Activated CD8-positive, alpha-beta memory T cell treated with anti-CD3 and anti-CD28 coated beads for 48 hours (primary cell): ENCODE measurements at regions not wholly inside any gene's neighbourhood (a gene's known extent, or its start where the extent isn't known, plus 50 kb on each side); places are given as distances from the start of the nearest gene placed in this dataset.
"Not testable (repeated sequence)": the region's sequence is repeated elsewhere in the genome, so short reads cannot be mapped to it uniquely, and the experiment has no call there.

ENCODE experiments used
- DNase-seq, 3 experiments: peaks; one replicate each; pipeline ENCODE4 v3.0.0-alpha.2; 2020; ENCODE audit warnings: low read depth in 2 of 3, low spot score in 2 of 3

DNA sequence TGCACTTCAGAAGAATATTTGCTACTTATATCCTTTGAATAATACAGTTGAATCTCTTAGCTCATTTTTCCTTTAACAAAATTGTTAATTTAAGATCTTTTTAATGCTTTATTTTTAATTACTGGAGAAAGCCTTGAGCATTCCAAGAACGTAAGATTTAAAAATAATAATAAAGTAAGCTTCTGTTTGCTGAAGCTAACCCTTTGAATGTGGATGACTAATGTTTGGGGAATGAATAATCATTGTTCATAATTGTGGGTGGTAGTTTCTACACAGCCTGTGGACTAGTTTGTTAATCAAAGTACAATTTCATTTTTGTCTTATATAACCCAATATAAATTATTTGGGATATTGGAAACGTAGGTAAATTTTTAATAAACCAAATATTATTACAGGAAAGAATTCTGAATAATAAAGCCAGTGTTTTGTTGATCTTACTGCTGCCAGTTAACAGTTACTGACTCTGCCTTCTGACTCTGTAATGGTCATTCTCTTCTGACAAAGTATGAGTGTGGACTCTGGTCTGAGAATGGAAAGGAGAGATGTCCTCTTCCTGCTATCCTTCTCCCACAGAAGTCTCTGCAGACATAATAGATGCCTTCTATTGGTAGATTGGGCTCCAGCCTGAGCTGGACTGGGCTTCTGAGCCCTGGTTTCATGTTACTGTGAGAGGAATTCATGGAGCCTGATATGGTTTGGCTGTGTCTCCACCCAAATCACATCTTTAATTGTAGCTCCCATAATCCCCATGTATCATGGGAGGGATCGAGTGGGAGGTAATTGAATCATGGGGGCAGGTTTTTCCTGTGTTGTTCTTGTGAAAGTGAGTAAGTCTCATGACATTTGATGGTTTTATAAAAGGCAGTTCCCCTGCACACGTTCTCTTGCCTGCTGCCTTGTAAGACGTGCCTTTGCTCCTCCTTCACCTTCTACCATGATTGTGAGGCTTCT, 292.7 kb upstream of the SLC39A10 start:
- DNase-seq = no peak

DNA sequence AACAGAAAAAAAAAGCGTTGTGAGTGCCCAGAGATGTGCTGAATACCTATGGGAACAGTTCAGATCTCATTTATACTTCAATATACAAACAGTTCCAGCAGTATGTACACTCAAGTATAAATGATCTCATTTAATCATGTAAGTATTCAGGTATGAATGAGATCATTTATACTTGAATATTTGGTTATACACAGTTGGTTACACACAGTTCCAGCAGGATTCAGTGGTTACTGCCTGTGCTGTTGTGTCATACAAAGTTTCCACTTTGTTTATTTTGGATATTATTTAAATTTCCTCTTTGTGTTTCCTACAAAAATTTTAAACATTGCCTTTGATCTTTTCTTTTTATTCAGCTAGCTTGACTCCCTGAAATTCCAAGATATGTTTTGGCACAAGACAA, 293.5 kb upstream of the SLC39A10 start:
- no peak for DNase-seq

DNA sequence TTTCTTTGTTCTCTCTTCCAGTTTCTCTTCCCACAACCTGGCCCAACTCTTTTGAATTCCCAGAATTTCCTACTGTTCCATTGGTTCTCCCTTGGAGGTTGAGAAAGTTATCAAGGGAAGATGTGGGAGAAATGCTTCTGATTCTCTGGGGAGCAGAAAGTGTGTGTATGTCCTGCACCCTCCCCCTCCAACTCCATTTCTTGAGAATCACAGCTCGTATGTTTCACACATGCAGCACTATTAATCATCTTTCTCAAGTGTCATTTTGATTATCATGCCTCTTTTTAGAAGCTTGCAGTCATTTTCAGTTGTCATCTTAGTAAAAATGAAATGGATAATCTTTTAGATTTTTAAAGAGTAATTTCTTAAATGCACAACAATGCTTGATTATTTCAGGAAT, 296.8 kb upstream of the SLC39A10 start:
- no peak for DNase-seq

DNA sequence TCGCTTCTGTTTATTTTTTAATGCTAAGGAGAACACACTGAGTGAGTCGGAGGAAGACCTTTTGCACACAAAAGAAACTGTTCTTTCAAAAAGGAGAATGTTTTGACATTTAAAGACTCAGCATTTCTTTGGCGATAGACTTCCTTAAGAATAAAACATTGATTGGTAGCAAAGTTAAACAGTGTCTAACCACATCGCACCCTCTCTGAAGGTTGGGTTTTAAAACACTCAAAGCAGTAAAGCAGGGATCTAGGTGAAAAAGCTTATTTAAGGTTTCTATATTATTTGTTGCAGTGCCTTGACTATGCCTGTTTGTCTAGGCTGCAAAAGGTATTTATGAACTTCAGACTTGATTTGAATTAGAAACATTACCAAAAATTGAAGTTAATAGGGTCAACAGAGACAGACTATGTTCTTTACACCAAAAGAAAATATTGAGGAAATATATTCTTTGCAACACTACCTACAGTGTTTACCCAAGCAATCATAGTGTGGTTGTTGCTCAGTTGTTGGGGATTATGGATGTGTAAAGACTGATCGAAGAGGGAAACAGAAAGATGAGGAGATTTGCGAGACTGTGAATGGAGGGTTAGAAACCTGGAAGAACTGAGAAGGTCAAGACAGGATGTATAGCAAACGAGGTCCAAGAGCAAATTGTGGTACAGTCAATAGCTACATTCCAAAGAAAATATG, 297.8 kb upstream of the SLC39A10 start:
- DNase-seq = no peak

DNA sequence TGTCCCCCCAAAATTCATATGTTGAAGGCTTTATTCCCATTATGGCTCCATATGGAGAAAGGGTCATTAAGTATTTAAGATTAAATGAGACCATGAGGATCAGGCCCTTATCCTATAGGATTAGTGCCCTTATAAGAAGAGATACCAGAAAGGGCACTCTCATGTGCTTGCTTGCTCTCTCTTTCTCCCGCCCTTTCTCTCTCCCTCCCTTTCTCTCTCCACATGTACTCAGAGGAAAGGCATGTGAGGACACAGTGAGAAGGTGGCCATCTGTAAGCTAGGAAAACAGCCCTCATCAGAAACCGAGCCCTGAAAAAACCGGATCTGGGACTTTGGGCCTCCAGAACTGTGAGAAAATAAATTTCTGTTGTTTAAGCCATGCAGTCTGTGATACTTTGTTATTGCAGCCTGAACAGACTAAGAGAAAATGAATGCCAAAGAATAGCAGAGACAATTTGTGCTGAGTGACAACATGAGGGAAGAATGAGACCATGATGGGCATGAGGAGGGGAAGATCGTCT, 300.0 kb upstream of the SLC39A10 start:
- no peak for DNase-seq

DNA sequence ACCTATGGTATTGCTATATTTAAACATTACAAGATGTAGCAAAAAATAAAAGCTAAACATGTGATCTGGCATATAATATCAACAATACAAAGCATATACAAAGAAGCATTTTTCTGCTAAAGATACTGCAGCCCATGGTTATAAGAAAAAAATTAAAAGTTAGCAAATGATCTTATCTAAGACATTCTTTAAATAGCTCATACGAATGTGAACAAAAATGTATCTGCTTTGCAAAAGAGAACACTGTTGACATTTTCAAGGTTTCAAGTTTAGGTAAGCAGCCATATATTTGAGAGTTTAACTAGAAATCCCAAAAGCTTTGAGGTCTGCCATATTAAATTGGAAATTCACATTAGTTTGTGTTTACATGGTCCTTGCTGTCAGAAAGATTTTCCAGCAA, 301.0 kb upstream of the SLC39A10 start:
- DNase-seq = no peak

DNA sequence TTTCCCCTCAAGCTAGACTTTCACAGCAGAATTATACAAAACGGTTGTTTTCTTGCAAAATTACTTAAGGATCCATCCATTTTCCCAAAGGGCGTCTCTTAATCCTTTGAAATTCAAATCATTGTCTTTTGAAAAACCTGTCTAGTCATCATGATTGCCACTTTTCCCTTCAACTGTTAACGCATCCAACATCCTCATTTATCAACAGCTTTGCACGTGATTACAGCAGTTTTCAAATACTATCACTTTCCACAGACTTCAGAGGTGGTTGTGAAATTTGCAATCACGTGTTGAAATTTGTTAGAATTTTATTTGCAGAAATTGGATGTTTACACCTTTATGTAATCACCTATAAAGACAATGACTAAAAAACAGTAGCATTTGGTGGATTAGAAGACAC, 304.4 kb upstream of the SLC39A10 start:
- DNase-seq = no peak

DNA sequence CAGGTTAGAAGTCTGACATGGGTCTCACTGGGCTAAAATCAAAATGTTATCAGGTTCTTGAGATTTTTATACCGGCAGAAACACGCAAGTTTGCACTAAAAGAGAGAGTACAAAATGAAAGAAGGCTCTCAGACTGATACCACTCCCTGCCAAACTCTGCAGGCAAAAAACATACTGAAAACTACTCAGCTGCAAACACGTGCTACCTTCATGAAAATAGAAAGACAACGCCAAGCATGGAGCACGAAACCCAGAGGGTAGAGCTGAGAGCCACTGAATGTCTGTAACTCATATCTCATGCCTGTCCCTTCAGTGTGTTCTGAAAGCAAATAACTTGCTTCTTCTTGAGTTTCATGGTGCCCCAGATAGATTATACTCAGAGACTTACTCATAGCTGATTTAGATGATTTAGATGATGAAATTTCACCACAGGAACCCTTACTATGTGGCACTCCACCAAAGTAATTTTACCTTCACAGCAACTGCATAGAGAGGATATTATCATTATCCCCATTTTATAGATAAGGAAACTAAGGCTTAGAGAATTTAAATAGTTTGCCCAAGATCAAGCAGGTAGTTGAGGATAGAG, 313.0 kb upstream of the SLC39A10 start:
- no peak for DNase-seq

DNA sequence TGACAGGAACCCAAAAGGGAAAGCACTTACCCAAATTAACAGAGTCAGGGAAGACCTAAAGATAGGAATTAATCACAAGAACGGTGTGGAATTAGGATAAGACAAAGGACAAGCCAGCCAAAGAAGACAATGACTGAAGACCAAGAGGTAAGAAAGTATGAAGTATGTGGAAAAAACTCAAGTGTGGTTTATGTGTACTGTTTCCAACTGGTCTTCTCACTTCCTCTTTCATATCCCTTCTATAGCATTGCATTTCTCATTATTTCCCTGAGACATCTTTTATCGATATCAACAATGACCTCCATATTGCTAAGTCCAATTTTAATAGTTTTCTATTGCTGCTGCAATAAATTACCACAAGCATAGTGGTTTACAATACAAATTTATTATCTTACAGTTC, 313.5 kb upstream of the SLC39A10 start:
- DNase-seq = no peak

DNA sequence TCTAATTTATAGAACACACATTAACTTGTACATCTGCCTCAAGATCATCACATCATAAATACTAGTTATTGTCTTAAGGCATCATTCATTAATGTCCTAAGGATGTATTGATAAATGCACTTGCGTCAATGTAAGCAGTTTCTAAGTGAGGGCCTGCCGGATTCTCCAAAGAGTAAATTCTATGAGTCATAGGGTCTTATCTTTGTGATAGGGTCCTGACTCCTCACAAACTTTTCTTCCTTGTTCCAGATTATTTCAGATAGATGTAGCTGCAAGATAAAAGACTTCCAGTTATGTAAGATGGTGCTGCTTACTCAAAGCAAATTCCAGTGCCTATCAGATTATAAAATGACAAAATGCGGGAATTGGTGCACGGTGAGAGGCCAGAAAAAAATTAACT, 315.0 kb upstream of the SLC39A10 start:
- no peak for DNase-seq

DNA sequence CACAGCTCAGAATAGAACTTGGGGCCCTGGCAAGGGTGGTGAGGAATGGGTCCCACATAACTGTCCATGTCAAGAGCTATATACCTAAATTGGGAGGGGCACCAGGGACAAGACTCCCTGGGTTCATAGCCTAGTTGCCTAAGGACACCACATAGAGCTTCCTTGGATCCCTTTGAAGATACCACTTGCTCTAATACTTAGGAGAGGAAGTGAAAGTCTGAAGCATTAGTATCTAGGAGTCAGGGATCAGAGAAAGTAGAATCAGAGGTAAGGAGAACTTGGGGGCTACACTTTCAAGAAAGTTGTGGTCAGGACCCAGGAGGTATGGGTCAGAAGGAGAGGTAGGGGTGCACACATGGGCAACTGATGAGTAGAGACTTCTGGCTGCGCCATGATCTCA, 318.2 kb upstream of the SLC39A10 start:
- no peak for DNase-seq

DNA sequence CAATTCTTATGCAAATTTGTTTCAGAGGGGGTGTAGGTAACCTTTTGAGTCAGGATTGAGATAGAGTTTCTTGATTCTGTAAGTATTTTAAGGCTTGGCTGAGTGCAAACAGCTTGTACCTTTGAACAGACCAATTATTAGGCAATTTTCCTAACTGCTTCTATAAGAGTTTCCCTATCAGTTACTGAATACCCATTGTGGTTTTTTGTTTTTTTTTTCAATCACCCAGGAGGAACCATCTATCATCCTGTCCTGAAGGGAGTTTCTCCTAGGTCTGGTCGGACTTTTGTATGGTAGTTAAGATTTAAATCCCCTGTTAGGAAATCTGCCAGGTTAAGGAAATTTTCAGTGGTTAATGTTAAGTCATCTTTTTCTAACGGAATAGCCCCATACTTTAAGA, 319.4 kb upstream of the SLC39A10 start:
- DNase-seq = no peak

DNA sequence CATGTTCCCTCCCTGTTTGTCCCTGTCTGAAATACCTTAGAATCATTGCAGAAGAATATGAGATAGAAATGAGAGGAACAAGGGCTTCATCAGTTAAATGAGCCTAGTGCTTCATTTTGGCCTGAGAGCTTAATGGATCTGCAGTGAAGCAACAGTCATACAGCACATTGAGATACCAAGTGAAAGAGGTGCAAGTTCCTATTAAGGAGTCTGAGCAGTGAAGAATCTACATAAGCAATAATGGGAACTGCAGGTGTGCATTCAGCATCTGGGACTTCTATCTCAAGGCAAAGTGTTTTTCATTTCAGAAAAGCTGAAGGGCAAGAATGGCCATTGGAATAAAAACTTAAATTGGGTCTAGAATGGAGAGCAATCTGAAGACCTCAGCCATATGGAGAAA, 323.2 kb upstream of the SLC39A10 start:
- DNase-seq = no peak

DNA sequence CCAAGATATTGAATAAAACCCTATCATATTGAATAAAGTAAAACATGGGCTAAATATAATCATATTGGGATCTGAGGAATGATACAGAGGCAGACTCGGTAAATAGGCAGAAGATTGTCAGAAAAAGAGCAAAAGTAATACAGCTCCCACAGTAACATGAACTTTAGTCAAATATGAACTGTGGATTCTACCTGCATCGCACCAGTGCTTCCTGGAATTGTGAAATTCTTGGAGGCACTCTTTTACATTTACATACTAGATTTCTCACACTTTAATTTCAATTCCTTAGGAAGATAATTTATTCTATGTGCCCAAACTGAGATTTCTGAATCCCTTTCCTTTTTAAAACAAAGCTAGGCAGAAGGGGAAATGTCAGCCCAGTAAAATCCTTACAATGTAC, 325.1 kb upstream of the SLC39A10 start:
- no peak for DNase-seq

DNA sequence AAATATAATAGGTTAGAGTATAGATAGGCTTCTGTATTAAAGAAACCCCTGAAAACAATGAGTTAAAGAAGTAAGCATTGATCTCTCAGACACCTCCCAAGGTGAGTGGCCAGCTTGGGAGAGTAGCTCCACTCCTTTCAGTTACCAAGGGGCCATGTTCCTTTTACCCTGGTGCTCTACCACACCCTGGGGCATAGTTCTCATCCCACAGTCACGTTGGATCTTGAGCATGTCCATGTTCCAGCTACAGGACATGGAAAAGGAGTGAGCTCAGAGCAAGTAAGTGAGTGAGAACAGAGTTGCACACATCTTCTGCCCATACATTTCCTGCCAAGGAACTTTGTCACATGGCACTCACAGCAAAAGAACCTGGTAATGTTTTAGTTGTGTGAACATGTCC, 325.9 kb upstream of the SLC39A10 start:
- DNase-seq = no peak

DNA sequence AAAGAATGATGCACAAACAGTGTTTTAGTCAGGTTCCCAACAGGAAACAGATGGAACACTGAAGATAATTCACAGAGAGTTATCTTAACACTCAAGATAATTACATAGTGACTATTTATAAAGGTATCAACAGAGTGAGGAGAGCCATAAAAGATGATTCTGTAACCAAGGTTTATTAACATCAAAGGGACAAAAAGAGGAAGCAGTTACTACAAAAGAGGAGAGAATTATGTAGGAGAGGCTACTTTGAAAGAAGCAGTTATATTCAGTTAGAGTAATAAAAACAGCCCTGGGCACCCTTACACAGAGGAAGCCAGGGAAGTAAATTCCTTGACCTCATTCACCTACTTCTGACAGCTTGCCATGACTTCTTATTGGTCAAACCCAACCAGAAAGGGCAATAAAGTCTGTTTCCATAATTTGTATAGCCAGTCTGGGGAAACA, 326.5 kb upstream of the SLC39A10 start:
- DNase-seq = no peak

DNA sequence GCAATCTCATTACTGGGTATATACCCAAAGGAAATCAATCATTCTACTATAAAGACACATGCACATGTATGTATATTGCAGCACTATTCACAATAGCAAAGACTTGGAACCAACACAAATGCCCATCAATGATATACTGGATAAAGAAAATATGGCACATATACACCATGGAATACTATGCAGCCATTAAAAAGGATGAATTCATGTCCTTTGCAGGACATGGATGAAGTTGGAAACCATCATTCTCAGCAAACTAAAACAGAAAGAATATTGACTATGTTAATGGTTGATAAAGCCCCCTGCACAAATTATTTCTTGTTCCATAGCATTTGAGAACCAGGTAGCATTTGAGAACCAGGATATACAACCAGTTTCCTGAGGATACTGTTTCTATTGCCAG, 327.2 kb upstream of the SLC39A10 start:
- not testable (repeated sequence) for DNase-seq

DNA sequence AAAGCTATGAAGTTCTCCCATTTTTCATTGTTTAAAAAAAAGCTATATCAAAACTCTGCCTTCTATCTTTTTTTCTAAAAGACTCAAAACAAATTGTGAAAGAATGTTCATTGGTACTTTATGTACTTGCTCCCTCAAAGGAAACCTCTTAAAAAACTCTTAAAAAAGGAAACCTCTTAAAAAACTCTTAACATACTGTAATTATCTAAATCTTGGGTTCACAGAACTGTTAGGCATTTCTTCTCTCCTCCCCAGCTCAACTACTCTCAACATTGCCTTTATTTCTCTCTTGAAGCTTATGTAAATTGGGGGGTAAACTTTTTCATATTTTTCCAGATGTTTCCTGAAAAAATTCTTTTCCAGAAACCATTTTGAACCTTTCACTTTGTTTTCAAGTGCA, 330.5 kb upstream of the SLC39A10 start:
- no peak for DNase-seq

DNA sequence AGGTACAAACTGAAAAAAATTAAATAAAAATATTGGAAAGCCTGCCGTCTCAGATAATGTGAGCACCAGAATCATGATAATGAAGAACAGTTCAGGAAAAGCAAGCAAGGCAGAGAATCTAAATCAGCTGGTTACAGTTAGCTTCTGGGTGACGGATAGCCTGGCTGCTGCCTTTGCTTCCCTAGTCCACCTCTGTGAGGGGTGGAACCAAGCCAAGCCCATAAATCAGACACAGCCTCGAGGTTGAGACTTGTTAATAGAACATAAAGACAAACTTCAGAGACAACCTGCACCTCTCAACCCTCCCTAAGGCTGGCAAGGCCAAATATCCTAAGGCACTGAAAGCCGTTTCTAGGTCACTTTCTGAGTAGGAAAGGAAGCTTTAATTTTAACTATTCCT, 334.7 kb upstream of the SLC39A10 start:
- no peak for DNase-seq

DNA sequence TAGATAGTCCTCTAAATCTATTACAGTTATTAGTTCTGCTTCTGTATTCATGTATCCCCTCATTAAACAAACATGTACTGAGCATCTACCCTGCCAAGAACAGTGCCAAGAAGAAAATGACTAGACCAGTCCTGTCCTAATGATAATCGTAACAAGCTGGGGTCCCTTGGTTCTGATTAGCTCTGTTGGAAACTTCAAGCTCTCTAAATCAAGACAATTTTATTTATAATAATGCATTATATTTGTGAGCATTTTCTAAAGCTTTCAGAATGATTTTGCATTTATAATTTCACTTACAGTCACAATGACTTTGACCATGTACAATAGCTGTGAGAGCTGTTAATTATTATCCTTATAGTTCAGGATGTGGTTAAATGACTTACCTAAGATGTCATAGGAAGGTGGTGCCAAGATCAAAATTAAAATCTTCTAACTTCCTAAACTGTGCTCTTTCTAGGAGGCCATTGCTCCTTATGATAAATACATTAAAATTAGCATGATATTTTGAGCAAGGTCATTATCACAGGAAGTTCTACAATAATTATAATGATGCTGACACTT, 336.5 kb upstream of the SLC39A10 start:
- DNase-seq = no peak

DNA sequence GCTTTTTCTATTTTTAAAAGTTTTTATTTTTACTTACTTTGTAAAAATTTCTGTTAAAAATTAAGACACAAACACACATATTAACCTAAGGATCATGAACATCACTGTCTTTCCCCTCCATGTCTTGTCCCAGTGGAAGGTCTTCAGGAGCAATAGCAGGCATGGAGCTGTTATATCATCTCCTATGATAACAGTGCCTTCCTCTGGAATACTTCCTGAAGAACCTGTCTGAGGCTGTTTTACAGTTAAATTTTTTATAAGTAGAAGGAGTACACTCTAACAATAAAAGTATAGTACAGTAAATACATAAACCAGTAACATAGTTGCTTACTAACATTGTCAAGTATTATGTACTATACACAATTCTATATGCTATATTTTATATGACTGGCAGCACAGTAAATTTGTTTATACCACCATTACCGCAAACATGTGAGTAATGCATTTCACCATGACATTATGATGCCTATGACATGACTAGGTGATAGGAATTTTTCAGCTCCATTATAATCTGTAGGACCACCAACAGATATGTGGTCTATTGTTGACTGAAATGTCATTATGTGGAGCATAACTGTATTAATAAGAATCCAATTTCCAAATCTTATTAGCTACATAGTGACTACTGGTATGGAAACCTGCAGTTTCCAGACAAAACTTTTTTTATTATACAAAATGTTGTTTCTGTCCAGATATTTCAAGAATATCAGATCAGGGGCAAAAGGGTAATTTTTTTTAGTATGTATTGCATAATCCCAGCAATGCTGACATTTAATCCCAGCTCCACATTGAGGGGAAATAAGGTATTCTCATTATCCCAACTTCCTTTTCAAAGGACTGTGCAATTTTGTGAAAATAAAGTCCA, 337.2 kb upstream of the SLC39A10 start:
- DNase-seq = no peak
